HG03196 (cell line): ENCODE measurements at regions not wholly inside any gene's neighbourhood (a gene's known extent, or its start where the extent isn't known, plus 50 kb on each side); places are given as distances from the start of the nearest gene placed in this dataset.
"Not testable (repeated sequence)": the region's sequence is repeated elsewhere in the genome, so short reads cannot be mapped to it uniquely, and the experiment has no call there.

Experiments used
- ATAC-seq: cut with Tn5 transposase; IDR thresholded peaks from one replicate; pipeline ENCODE4 v1.9.1; 2021; ENCODE audit not compliant: unreplicated experiment

GRCh38 chr1:229907884-229908638, 159.0 kb upstream of the GALNT2 start:
- ATAC-seq = no peak

DNA sequence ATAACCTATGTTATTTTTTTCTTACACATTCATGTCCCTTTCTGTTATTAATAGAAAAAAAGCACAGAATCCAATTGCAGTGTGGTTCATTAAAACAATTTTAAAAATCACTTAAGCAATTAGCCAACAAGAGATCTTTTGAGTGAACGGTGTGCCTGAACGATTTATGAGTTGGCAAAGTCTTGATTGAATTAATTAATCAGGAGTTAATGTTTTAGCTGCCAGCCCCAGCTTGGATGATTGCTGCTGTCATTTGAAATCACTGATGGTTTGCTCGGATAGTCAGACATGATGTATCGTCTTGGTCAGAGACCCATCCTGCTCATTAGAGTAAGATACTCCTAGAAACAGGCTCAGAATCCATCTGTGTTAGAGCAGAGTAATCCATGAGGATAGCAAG, 158.3 kb upstream of the GALNT2 start:
- ATAC-seq = no peak

GRCh38 chr1:229913489-229913888, 153.5 kb upstream of the GALNT2 start:
- ATAC-seq = no peak

- not testable (repeated sequence) for ATAC-seq
Measured at GRCh38 chr1:229919488-229919887, 147.6 kb upstream of the GALNT2 start.

GRCh38 chr1:229920683-229921082, 146.4 kb upstream of the GALNT2 start:
- ATAC-seq = no peak

DNA sequence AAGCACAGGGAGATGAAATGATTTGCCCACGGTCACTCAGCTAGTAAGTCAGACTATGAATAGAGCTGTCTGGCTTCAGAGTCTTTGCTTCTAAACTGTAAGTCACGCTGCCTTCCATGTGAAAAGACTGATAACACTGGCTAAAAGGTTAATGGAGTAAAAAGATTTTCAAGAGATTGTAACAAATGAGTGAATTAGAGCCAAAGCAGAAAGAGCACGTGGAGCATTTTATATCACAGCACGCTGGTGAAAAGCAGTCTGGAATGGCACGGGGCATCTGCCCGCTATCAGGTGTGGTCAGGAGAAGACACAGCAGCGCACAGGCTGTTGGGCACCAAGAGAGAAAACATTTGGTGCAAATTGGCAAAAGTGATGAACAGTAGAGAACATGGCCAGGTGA, 144.8 kb upstream of the GALNT2 start:
- ATAC-seq = no peak

GRCh38 chr1:229924639-229925038, 142.4 kb upstream of the GALNT2 start:
- no peak for ATAC-seq

DNA sequence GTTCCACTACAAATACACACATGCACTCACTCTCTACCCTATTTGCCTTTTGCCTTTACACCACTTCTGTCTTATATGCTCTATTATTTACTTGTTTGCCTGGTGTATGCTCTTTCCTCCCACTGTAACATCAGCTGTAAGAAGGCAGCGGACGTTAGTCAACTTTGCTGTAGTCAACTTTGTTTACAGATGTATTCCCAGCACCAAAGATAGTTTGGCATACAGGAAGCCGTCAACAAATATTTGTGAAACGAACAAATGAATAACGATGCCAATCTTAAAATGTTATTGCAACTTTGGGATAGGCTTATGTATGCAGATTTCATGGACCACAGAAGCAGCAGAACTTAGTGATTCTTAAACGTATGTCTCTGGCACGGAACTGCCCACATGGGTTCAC, 138.3 kb upstream of the GALNT2 start:
- no peak for ATAC-seq

- not testable (repeated sequence) for ATAC-seq
Measured at GRCh38 chr1:229931751-229932150, 135.3 kb upstream of the GALNT2 start.

GRCh38 chr1:229935157-229935556, 131.9 kb upstream of the GALNT2 start:
- not testable (repeated sequence) for ATAC-seq

- no peak for ATAC-seq
Measured at GRCh38 chr1:229938551-229938950, 128.5 kb upstream of the GALNT2 start.

DNA sequence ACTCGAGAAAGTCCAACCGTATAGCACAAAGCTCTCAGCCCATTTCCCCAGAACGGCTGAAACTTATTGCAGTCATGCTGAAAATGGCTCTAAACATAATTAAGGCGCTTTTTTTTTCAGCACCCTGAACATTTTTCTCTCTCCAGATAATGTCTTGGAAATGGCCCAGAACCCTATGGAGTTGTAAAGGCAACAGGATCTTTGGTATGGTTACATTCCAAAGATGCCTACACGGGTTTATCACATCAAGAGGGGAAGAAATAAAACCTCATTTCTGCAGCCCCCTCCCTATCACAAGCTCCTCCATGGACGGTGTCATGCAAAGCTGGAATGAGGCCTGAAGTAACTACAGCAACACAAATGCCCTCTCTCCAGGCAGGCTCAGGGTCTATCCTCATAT, 126.4 kb upstream of the GALNT2 start:
- ATAC-seq = no peak

GRCh38 chr1:229941160-229941559, 125.9 kb upstream of the GALNT2 start:
- ATAC-seq = no peak

- no peak for ATAC-seq
Measured at GRCh38 chr1:229941831-229942230, 125.2 kb upstream of the GALNT2 start.

DNA sequence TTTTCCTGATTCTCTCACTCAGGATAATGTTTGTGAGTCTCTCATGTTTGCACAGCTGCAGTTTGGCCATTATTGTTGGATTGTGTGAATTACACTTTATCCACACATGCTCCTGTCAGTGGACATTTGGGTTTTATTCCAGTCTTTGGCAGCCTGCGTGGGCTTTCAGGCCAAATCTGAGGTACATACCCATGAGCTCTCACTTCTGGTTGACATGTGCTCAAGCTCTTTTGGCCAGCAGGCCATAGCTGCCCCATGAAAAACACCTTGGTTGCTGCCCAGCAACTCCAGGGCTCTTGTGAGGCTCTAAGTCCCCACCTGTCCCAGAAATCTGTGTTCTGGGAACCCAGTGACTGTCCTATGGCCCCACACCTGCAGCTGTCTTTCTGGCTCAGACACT, 124.5 kb upstream of the GALNT2 start:
- ATAC-seq = no peak

GRCh38 chr1:229943148-229943714, 123.8 kb upstream of the GALNT2 start:
- no peak for ATAC-seq

- no peak for ATAC-seq
Measured at GRCh38 chr1:229943988-229944743, 122.9 kb upstream of the GALNT2 start.

DNA sequence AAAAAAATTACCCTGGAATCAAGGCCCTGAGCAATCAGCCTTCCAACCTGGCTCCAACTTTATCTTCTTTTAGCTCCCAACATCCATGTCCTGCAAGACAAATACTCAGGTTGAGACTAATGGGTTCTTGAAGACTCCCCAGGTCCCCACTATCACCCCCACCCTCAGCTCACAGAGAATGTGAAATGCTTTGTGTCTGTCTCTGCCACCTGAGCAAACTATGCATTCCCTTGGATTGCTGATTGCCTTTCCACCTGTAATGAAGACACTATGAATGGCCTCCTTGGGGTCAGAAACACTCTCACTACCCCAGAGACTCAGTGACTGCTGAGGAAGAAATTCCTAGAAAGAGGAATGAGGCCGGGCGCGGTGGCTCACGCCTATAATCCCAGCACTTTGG, 121.2 kb upstream of the GALNT2 start:
- no peak for ATAC-seq

DNA sequence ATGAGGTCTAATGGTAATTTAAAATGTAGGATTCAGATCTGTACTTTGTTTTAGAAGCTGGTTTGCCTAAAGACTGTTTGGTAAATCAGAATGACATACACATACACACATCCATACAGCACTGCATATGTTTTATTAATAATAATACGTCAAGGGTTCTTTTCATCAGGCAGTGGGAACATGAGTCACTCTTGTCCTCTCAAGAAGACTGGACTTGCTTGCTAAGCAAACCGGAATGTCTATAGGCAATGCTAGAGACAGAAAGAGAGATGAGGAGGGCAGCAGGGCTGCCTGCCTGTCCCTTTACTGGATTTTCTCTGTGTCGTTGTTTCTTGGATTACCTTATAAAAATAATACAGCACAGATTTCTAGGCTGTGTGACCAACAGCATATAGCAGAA, 119.1 kb upstream of the GALNT2 start:
- no peak for ATAC-seq

DNA sequence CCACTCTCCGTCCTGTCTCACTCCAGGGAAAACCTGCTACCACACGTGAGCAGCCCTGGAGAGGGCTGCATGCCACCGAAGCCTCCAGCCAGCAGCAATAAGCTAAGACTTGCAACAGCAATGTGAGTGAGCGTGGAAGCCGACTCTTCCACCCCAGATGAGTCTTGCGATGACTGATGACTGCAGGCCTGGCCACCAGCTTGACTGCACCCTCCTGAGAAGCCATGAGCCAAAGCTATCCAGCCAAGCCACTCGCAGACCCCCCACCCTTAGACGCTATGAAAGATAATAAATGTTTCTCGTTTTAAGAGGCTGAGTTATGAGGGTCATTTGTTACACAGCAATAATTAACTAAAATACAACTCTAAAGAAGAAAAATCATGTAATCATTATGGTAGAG, 118.6 kb upstream of the GALNT2 start:
- ATAC-seq = no peak

DNA sequence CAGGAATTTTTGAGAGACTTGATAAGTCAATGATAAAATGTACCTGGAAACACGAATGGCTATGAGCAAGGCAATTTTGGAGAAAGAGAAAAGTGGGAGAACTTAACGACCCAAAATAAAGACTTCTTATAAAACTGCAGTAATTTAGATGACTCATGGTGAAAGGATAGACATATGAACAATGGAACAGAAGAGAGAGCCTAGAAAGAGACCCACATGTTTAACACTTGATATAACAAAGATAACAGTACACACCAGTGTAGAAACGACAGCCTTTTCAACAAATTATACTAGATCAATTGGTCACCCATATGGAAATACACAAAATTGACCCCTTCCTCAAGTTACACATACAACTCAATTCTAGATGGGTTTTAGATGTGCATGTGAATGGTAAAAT, 117.5 kb upstream of the GALNT2 start:
- ATAC-seq = no peak

DNA sequence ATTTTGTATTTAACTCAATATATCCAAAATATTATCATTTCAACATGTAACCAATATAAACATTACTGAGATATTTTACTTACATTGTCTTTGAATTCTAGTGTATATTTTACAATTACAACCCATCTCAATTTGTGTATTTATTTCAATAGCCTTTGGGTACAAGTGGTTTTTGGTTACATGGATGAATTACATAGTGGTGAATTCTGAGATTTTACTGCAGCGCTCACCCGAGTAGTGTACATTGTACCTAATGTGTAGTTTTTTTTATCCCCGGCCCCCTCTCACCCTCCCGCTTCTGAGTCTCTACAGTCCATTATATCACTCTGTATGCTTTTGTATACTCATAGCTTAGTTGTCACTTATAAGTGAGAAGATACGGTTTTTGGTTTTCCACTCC, 117.0 kb upstream of the GALNT2 start:
- no peak for ATAC-seq
